Hindlimb muscle (tissue), 1 donor: ENCODE measurements at regions not wholly inside any gene's neighbourhood (a gene's known extent, or its start where the extent isn't known, plus 50 kb on each side); places are given as distances from the start of the nearest gene placed in this dataset.

Experiments
- DNase-seq: peaks from one replicate; pipeline ENCODE4 v3.0.0-alpha.2; 2013

GRCh38 chr6:133187657-133188453 is 53.3 kb upstream of the EYA4 start:
- DNase-seq = no peak

- DNase-seq = no peak
Measured at GRCh38 chr6:133190912-133191311, 50.2 kb upstream of the EYA4 start.

- no peak for DNase-seq
Measured at GRCh38 chr6:133191323-133191722, 49.8 kb upstream of the EYA4 start.
